Panc1 (cell line): ENCODE measurements at regions not wholly inside any gene's neighbourhood (a gene's known extent, or its start where the extent isn't known, plus 50 kb on each side); places are given as distances from the start of the nearest gene placed in this dataset.

ENCODE experiments used
- ATAC-seq: fragments of 200-7000 bp; cut with Tn5 transposase; 2 replicates; pipeline ENCODE4 v1.9.1; 2020; ENCODE audit warnings: mild to moderate bottlenecking, moderate library complexity
- BruUV-seq: library from RNA; stranded (reverse); fragments of 400-500 nt; replicated peaks from 2 replicates; lab custom pipeline; 2021; lab: Mats Ljungman, UMichigan
- CTCF ChIA-PET: fragments of 300-600 bp; sonication (Branson Sonifier 250); formaldehyde crosslinking; loops from one replicate; lab custom pipeline; 2022; ENCODE audit warnings: antibody characterized with exemption; lab: Charles Lee
- POLR2A ChIA-PET: fragments of 300-600 bp; sonication (Branson Sonifier 250); formaldehyde crosslinking; loops from one replicate; lab custom pipeline; 2022; ENCODE audit warnings: antibody characterized with exemption; lab: Charles Lee
- DNase-seq: peaks from one replicate; pipeline ENCODE4 v3.0.0-alpha.2; 2010; ENCODE audit warnings: low read depth, low spot score
- H3K27ac ChIP-seq: 2 replicates; pipeline ENCODE4 v1.5.1; 2011; ENCODE audit warnings: mild to moderate bottlenecking, low read length, inconsistent platforms
- H3K27me3 ChIP-seq: fragments of 200-500 bp; sonication (Bioruptor generic); 2 replicates; pipeline ENCODE4 v1.6.0; 2014; ENCODE audit warnings: low read length, inconsistent platforms; ENCODE audit not compliant: control insufficient read depth, insufficient read depth
- H3K36me3 ChIP-seq: fragments of 200-500 bp; sonication (Bioruptor generic); 2 replicates; pipeline ENCODE4 v1.5.1; 2014; ENCODE audit warnings: inconsistent platforms, mild to moderate bottlenecking, low read length, moderate library complexity; ENCODE audit not compliant: control insufficient read depth, insufficient read depth
- H3K4me1 ChIP-seq: 2 replicates; pipeline ENCODE4 v1.5.1; 2011; ENCODE audit warnings: inconsistent platforms, mild to moderate bottlenecking, low read length, moderate library complexity; ENCODE audit not compliant: control insufficient read depth, insufficient read depth
- H3K4me3 ChIP-seq, 2 experiments: 2 replicates each; pipeline ENCODE4 v1.5.1; 2011 to 2012; ENCODE audit warnings: low read depth in 2 of 2, low read length in 2 of 2, mild to moderate bottlenecking in 2 of 2, inconsistent platforms in 1 of 2, moderate library complexity in 1 of 2
- H3K9me3 ChIP-seq: fragments of 200-500 bp; sonication (Bioruptor generic); 2 replicates; pipeline ENCODE4 v1.5.1; 2014; ENCODE audit warnings: low read depth, mild to moderate bottlenecking, inconsistent platforms, low read length, moderate library complexity; ENCODE audit not compliant: control insufficient read depth, insufficient read depth
- POLR2AphosphoS5 ChIP-seq: IDR thresholded peaks from 2 replicates; pipeline ENCODE4 v1.6.1; 2012; ENCODE audit warnings: mild to moderate bottlenecking, low read depth, low read length, moderate library complexity
- SIN3A ChIP-seq: IDR thresholded peaks from 2 replicates; pipeline ENCODE4 v1.6.1; 2012; ENCODE audit warnings: low read depth, mild to moderate bottlenecking, low read length, moderate library complexity, borderline replicate concordance; ENCODE audit not compliant: insufficient read depth
- TCF7L2 ChIP-seq: IDR thresholded peaks from 2 replicates; pipeline ENCODE4 v1.6.1; 2011; ENCODE audit warnings: mild to moderate bottlenecking, low read depth, low read length, inconsistent platforms
- in situ Hi-C: cut with HindIII; loops from 2 replicates; pipeline ENCODE4 v1.10.0; 2016; ENCODE audit warnings: low sequenced_read_pairs, low pct_unique_long_range_greater_than_20kb
- intact Hi-C: fragments of 100-400 bp; cut with micrococcal nuclease; formaldehyde crosslinking; loops from one replicate; pipeline ENCODE4 v1.10.0; 2022; ENCODE audit not compliant: unreplicated experiment
- TF ChIP-seq, protein P1 (sequence below): fragments of 450-650 bp; IDR thresholded peaks from 2 replicates; pipeline ENCODE4 v1.5.1; 2017; ENCODE audit warnings: mild to moderate bottlenecking
- TF ChIP-seq, protein P2 (sequence below), 2 experiments: IDR thresholded peaks; 2 replicates each; pipeline ENCODE4 v1.6.1; 2011 to 2012; ENCODE audit warnings: low read depth in 2 of 2, control low read depth in 1 of 2, low read length in 1 of 2, mild to moderate bottlenecking in 1 of 2, moderate library complexity in 1 of 2; ENCODE audit not compliant: insufficient read depth in 1 of 2

DNA sequence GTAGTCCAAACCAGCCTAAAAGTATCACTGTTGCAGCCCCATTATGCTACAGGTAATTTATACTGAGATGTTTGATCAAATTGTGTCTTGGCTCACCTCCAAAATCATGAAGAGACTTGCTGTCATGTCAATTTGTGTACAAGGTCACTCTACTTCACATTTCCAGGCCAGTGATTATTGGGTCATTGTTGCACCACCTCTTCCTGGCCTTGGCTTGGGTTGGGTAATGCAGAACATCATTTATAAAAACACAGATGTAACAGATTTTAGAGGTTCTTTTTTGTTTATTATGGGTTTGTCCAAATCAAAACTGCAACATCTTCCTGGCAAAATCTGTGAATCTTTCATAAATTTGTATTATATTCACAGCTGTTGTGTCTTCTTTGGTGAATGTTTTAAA, 459.5 kb downstream of the ANKRD50 start:
- POLR2A ChIA-PET, result no interaction called here
- in situ Hi-C loops, result no loop called here
- no peak for DNase-seq

DNA sequence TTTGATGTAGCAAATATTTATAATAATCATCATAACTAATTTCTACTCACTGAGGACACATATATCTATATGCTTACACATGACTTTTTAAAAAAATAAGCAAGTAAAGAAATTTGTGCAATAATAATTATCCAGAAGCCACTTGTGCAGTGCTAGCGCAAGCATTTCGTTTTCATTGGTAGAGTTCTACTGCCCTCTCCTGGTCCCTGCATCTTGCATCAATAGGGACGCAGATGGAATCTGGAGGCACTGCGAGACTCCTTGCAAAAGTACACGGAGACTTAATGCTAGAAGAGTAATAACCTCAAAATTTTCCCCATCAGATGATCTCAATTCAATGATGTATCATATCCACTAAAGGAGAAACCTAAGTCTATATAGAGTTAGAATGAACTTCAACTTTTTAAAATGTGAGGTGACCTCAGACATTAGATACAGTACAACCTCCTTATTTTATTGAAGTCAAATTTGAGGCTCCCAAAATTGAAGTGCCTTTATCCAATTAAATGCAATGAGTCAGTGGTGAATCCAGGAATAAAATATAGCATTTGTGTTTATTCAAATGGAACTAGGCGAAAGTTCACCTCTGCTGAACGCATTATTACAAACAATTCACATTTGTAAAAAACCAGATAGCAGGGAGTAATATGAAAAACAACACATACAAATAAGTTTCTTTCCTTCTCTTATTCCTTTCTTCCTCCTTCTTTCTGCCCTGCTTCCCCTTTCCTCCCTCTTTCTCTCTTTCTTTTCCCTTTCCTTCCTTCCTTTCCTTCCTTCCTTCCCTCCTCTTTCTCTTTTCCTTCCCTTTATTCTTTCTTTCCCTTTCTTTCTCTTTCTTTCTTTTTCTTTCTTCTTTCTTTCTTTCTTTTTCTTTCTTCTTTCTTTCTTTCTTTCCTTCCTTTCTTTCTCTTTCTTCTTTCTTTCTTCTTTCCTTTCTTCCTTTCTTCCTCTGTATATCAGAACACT, 450.0 kb downstream of the ANKRD50 start:
- no peaks in the 10 kb centered on the region for H3K27me3 ChIP-seq
- DNase-seq, result peak; percentile 58
- H3K4me3 ChIP-seq, result no peak overlapping the region
- no peaks in the 10 kb centered on the region for H3K9me3 ChIP-seq
- H3K36me3 ChIP-seq, result no peaks in the 10 kb centered on the region
- POLR2A ChIA-PET, result no interaction called here
- TF ChIP-seq POLR2AphosphoS5, result no peak
- TF ChIP-seq, protein P1, sequence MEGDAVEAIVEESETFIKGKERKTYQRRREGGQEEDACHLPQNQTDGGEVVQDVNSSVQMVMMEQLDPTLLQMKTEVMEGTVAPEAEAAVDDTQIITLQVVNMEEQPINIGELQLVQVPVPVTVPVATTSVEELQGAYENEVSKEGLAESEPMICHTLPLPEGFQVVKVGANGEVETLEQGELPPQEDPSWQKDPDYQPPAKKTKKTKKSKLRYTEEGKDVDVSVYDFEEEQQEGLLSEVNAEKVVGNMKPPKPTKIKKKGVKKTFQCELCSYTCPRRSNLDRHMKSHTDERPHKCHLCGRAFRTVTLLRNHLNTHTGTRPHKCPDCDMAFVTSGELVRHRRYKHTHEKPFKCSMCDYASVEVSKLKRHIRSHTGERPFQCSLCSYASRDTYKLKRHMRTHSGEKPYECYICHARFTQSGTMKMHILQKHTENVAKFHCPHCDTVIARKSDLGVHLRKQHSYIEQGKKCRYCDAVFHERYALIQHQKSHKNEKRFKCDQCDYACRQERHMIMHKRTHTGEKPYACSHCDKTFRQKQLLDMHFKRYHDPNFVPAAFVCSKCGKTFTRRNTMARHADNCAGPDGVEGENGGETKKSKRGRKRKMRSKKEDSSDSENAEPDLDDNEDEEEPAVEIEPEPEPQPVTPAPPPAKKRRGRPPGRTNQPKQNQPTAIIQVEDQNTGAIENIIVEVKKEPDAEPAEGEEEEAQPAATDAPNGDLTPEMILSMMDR, result peak; percentile 80
- H3K4me1 ChIP-seq, result no peaks in the 10 kb centered on the region; the same call in 1 of the 2 replicates
- in situ Hi-C loops (no loop called here), intact Hi-C loops (loop anchor here (5.0 to 10.0 kb wide), 3 partner anchors 60 to 1158 kb away; no protein-coding TSS in a partner anchor)
- CTCF ChIA-PET, result interaction anchor here (0.6 kb wide), 1 partner anchor 354 kb away, joined by 4 read pairs; no protein-coding TSS in a partner anchor
- peak overlapping the region; percentile 44; the same call in 1 of the 2 replicates for H3K27ac ChIP-seq
- BruUV-seq, result no TSS peak
- peak; percentile 93 for ATAC-seq

More for the DNA sequence above, 459.5 kb downstream of the ANKRD50 start:
- CTCF ChIA-PET, result no interaction called here
- no peak overlapping the region for H3K4me3 ChIP-seq
- H3K9me3 ChIP-seq, result no peaks in the 10 kb centered on the region
- no peak for ATAC-seq
- no peaks in the 10 kb centered on the region for H3K4me1 ChIP-seq
- BruUV-seq, result no TSS peak
- H3K36me3 ChIP-seq, result no peaks in the 10 kb centered on the region
- no peaks in the 10 kb centered on the region for H3K27me3 ChIP-seq
- intact Hi-C loops, result no loop called here
- H3K27ac ChIP-seq, result no peak overlapping the region
- TF ChIP-seq, protein P1, result no peak
- TF ChIP-seq TCF7L2, result no peak
- no peak for TF ChIP-seq POLR2AphosphoS5
- TF ChIP-seq, protein P2, sequence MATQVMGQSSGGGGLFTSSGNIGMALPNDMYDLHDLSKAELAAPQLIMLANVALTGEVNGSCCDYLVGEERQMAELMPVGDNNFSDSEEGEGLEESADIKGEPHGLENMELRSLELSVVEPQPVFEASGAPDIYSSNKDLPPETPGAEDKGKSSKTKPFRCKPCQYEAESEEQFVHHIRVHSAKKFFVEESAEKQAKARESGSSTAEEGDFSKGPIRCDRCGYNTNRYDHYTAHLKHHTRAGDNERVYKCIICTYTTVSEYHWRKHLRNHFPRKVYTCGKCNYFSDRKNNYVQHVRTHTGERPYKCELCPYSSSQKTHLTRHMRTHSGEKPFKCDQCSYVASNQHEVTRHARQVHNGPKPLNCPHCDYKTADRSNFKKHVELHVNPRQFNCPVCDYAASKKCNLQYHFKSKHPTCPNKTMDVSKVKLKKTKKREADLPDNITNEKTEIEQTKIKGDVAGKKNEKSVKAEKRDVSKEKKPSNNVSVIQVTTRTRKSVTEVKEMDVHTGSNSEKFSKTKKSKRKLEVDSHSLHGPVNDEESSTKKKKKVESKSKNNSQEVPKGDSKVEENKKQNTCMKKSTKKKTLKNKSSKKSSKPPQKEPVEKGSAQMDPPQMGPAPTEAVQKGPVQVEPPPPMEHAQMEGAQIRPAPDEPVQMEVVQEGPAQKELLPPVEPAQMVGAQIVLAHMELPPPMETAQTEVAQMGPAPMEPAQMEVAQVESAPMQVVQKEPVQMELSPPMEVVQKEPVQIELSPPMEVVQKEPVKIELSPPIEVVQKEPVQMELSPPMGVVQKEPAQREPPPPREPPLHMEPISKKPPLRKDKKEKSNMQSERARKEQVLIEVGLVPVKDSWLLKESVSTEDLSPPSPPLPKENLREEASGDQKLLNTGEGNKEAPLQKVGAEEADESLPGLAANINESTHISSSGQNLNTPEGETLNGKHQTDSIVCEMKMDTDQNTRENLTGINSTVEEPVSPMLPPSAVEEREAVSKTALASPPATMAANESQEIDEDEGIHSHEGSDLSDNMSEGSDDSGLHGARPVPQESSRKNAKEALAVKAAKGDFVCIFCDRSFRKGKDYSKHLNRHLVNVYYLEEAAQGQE (IDR thresholded peaks at IDR 0.05; ENCODE audit: insufficient read depth in 1 of 2, low read depth in 2 of 2, low read length in 1 of 2), result no peak
- no peak for TF ChIP-seq SIN3A
